ENCODE measurements at regions not wholly inside any gene's neighbourhood (a gene's known extent, or its start where the extent isn't known, plus 50 kb on each side); places are given as distances from the start of the nearest gene placed in this dataset.
"Not testable (repeated sequence)": the region's sequence is repeated elsewhere in the genome, so short reads cannot be mapped to it uniquely, and the experiment has no call there.

- Mint-ChIP-seq H3K4me1 (ENCODE audit: low read depth) (no peaks in the 10 kb centered on the region), H3K27ac (no peak overlapping the region), H3K4me3 (no peak overlapping the region), H3K27me3 (ENCODE audit: insufficient read depth) (no peaks in the 10 kb centered on the region), H3K9me3 (no peaks in the 10 kb centered on the region), H3K36me3 (ENCODE audit: low read depth) (no peaks in the 10 kb centered on the region)
- no peak for DNase-seq (ENCODE audit: low spot score)
- intact Hi-C loops (cut with micrococcal nuclease) = no loop called here
Observed at GRCh38 chr11:87778357-87778756, 396.9 kb downstream of the RAB38 start.

GRCh38 chr11:87775036-87775435, 400.2 kb downstream of the RAB38 start:
- Mint-ChIP-seq H3K4me1 (ENCODE audit: low read depth) (no peaks in the 10 kb centered on the region), H3K4me3 (no peak overlapping the region), H3K27me3 (ENCODE audit: insufficient read depth) (no peaks in the 10 kb centered on the region), H3K27ac (no peak overlapping the region), H3K36me3 (ENCODE audit: low read depth) (no peaks in the 10 kb centered on the region), H3K9me3 (no peaks in the 10 kb centered on the region)
- intact Hi-C loops (cut with micrococcal nuclease) = no loop called here
- DNase-seq (ENCODE audit: low spot score) = no peak

GRCh38 chr11:87769661-87770060, 405.6 kb downstream of the RAB38 start:
- intact Hi-C loops (cut with micrococcal nuclease) = no loop called here
- no peaks in the 10 kb centered on the region for H3K27me3 Mint-ChIP-seq (ENCODE audit: insufficient read depth)
- DNase-seq (ENCODE audit: low spot score) = no peak
- no peak overlapping the region for H3K27ac Mint-ChIP-seq
- no peak overlapping the region for H3K4me3 Mint-ChIP-seq
- H3K36me3 Mint-ChIP-seq (ENCODE audit: low read depth) = no peaks in the 10 kb centered on the region
- H3K4me1 Mint-ChIP-seq (ENCODE audit: low read depth) = no peaks in the 10 kb centered on the region
- H3K9me3 Mint-ChIP-seq = no peaks in the 10 kb centered on the region

GRCh38 chr11:87767615-87768014, 407.6 kb downstream of the RAB38 start:
- Mint-ChIP-seq H3K27me3 (ENCODE audit: insufficient read depth) (no peaks in the 10 kb centered on the region), H3K4me1 (ENCODE audit: low read depth) (no peaks in the 10 kb centered on the region), H3K27ac (no peak overlapping the region), H3K36me3 (ENCODE audit: low read depth) (no peaks in the 10 kb centered on the region), H3K9me3 (no peaks in the 10 kb centered on the region), H3K4me3 (no peak overlapping the region)
- intact Hi-C loops (cut with micrococcal nuclease) = no loop called here
- DNase-seq (ENCODE audit: low spot score) = no peak

- H3K27ac Mint-ChIP-seq; H3K9me3 Mint-ChIP-seq; intact Hi-C loops (cut with micrococcal nuclease); DNase-seq (ENCODE audit: low spot score); H3K4me3 Mint-ChIP-seq; H3K27me3 Mint-ChIP-seq (ENCODE audit: insufficient read depth); H3K36me3 Mint-ChIP-seq (ENCODE audit: low read depth); H3K4me1 Mint-ChIP-seq (ENCODE audit: low read depth): not testable (repeated sequence)
Observed at GRCh38 chr11:87764075-87764474, 411.2 kb downstream of the RAB38 start.

GRCh38 chr11:87754685-87755084, 420.6 kb downstream of the RAB38 start:
- H3K27me3 Mint-ChIP-seq (ENCODE audit: insufficient read depth) = no peaks in the 10 kb centered on the region
- no peak for DNase-seq (ENCODE audit: low spot score)
- no peak overlapping the region for H3K27ac Mint-ChIP-seq
- intact Hi-C loops (cut with micrococcal nuclease) = no loop called here
- H3K36me3 Mint-ChIP-seq (ENCODE audit: low read depth) = no peaks in the 10 kb centered on the region
- no peaks in the 10 kb centered on the region for H3K4me1 Mint-ChIP-seq (ENCODE audit: low read depth)
- no peak overlapping the region for H3K4me3 Mint-ChIP-seq
- no peaks in the 10 kb centered on the region for H3K9me3 Mint-ChIP-seq

GRCh38 chr11:87753143-87753542, 422.1 kb downstream of the RAB38 start:
- Mint-ChIP-seq H3K36me3 (ENCODE audit: low read depth) (no peaks in the 10 kb centered on the region), H3K27me3 (ENCODE audit: insufficient read depth) (no peaks in the 10 kb centered on the region), H3K4me3 (no peak overlapping the region), H3K4me1 (ENCODE audit: low read depth) (no peaks in the 10 kb centered on the region), H3K9me3 (no peaks in the 10 kb centered on the region), H3K27ac (no peak overlapping the region)
- intact Hi-C loops (cut with micrococcal nuclease) = no loop called here
- no peak for DNase-seq (ENCODE audit: low spot score)

- H3K9me3 Mint-ChIP-seq = no peaks in the 10 kb centered on the region
- no peak for DNase-seq (ENCODE audit: low spot score)
- H3K27me3 Mint-ChIP-seq (ENCODE audit: insufficient read depth) = no peaks in the 10 kb centered on the region
- intact Hi-C loops (cut with micrococcal nuclease) = no loop called here
- H3K27ac Mint-ChIP-seq = no peak overlapping the region
- H3K36me3 Mint-ChIP-seq (ENCODE audit: low read depth) = no peaks in the 10 kb centered on the region
- no peaks in the 10 kb centered on the region for H3K4me1 Mint-ChIP-seq (ENCODE audit: low read depth)
- H3K4me3 Mint-ChIP-seq = no peak overlapping the region
Observed at GRCh38 chr11:87743007-87743406, 432.2 kb downstream of the RAB38 start.

GRCh38 chr11:87740968-87741367, 434.3 kb downstream of the RAB38 start:
- no peaks in the 10 kb centered on the region for H3K9me3 Mint-ChIP-seq
- intact Hi-C loops (cut with micrococcal nuclease) = no loop called here
- H3K36me3 Mint-ChIP-seq (ENCODE audit: low read depth) = no peaks in the 10 kb centered on the region
- H3K4me1 Mint-ChIP-seq (ENCODE audit: low read depth) = no peaks in the 10 kb centered on the region
- no peak overlapping the region for H3K4me3 Mint-ChIP-seq
- no peak for DNase-seq (ENCODE audit: low spot score)
- no peaks in the 10 kb centered on the region for H3K27me3 Mint-ChIP-seq (ENCODE audit: insufficient read depth)
- no peak overlapping the region for H3K27ac Mint-ChIP-seq

GRCh38 chr11:87740451-87740850, 434.8 kb downstream of the RAB38 start:
- intact Hi-C loops (cut with micrococcal nuclease) = no loop called here

GRCh38 chr11:87739766-87740165, 435.5 kb downstream of the RAB38 start:
- no peaks in the 10 kb centered on the region for H3K27me3 Mint-ChIP-seq (ENCODE audit: insufficient read depth)
- no peak overlapping the region for H3K4me3 Mint-ChIP-seq
- DNase-seq (ENCODE audit: low spot score) = no peak
- H3K36me3 Mint-ChIP-seq (ENCODE audit: low read depth) = no peaks in the 10 kb centered on the region
- H3K27ac Mint-ChIP-seq = no peak overlapping the region
- no peaks in the 10 kb centered on the region for H3K4me1 Mint-ChIP-seq (ENCODE audit: low read depth)
- intact Hi-C loops (cut with micrococcal nuclease) = no loop called here
- H3K9me3 Mint-ChIP-seq = no peaks in the 10 kb centered on the region

More at GRCh38 chr11:87740451-87740850, 434.8 kb downstream of the RAB38 start:
- no peak for DNase-seq (ENCODE audit: low spot score)
- Mint-ChIP-seq H3K36me3 (ENCODE audit: low read depth) (no peaks in the 10 kb centered on the region), H3K4me1 (ENCODE audit: low read depth) (no peaks in the 10 kb centered on the region), H3K27me3 (ENCODE audit: insufficient read depth) (no peaks in the 10 kb centered on the region), H3K9me3 (no peaks in the 10 kb centered on the region), H3K4me3 (no peak overlapping the region), H3K27ac (no peak overlapping the region)

- DNase-seq (ENCODE audit: low spot score) = no peak
- no peaks in the 10 kb centered on the region for H3K9me3 Mint-ChIP-seq
- H3K27ac Mint-ChIP-seq = no peak overlapping the region
- intact Hi-C loops (cut with micrococcal nuclease) = no loop called here
- H3K27me3 Mint-ChIP-seq (ENCODE audit: insufficient read depth) = no peaks in the 10 kb centered on the region
- H3K36me3 Mint-ChIP-seq (ENCODE audit: low read depth) = no peaks in the 10 kb centered on the region
- no peak overlapping the region for H3K4me3 Mint-ChIP-seq
- H3K4me1 Mint-ChIP-seq (ENCODE audit: low read depth) = no peaks in the 10 kb centered on the region
Observed at GRCh38 chr11:87739261-87739660, 436.0 kb downstream of the RAB38 start.

- no peaks in the 10 kb centered on the region for H3K9me3 Mint-ChIP-seq
- intact Hi-C loops (cut with micrococcal nuclease) = no loop called here
- no peak overlapping the region for H3K4me3 Mint-ChIP-seq
- H3K36me3 Mint-ChIP-seq (ENCODE audit: low read depth) = no peaks in the 10 kb centered on the region
- no peak for DNase-seq (ENCODE audit: low spot score)
- no peaks in the 10 kb centered on the region for H3K4me1 Mint-ChIP-seq (ENCODE audit: low read depth)
- no peaks in the 10 kb centered on the region for H3K27me3 Mint-ChIP-seq (ENCODE audit: insufficient read depth)
- H3K27ac Mint-ChIP-seq = no peak overlapping the region
Observed at GRCh38 chr11:87736928-87737327, 438.3 kb downstream of the RAB38 start.

- Mint-ChIP-seq H3K9me3 (no peaks in the 10 kb centered on the region), H3K27ac (no peak overlapping the region), H3K36me3 (ENCODE audit: low read depth) (no peaks in the 10 kb centered on the region), H3K4me1 (ENCODE audit: low read depth) (no peaks in the 10 kb centered on the region), H3K4me3 (no peak overlapping the region), H3K27me3 (ENCODE audit: insufficient read depth) (no peaks in the 10 kb centered on the region)
- intact Hi-C loops (cut with micrococcal nuclease) = no loop called here
- no peak for DNase-seq (ENCODE audit: low spot score)
Observed at GRCh38 chr11:87726506-87726905, 448.7 kb downstream of the RAB38 start.
